CD4-positive, alpha-beta T cell (primary cell): ENCODE measurements at regions not wholly inside any gene's neighbourhood (a gene's known extent, or its start where the extent isn't known, plus 50 kb on each side); places are given as distances from the start of the nearest gene placed in this dataset.

Experiments used
- ATAC-seq: fragments of 200-7000 bp; cut with Tn5 transposase; one replicate; pipeline ENCODE4 v1.10.0; 2022; ENCODE audit warnings: mild to moderate bottlenecking; ENCODE audit not compliant: poor library complexity
- CTCF ChIA-PET: fragments of 350-600 bp; sonication (Branson Sonifier 250); formaldehyde crosslinking; loops from one replicate; lab custom pipeline; 2021; ENCODE audit warnings: antibody characterized with exemption, inconsistent platforms; lab: Charles Lee
- POLR2A ChIA-PET: fragments of 350-600 bp; sonication (Branson Sonifier 250); formaldehyde crosslinking; loops from one replicate; lab custom pipeline; 2021; ENCODE audit warnings: antibody characterized with exemption, inconsistent platforms; lab: Charles Lee
- DNase-seq, 14 experiments: peaks; one replicate each; pipeline ENCODE4 v3.0.0-alpha.2; 2013 to 2020; ENCODE audit warnings: mixed read lengths in 2 of 14
- H3K27ac ChIP-seq, 2 donors: one replicate each; pipeline versions ENCODE4 v1.5.1 to v1.7.0; 2013; ENCODE audit warnings: low read length in 2 of 2, low read depth in 1 of 2, mild to moderate bottlenecking in 1 of 2
- H3K27me3 ChIP-seq, 2 experiments: 1 replicate in 1 of 2; 2 replicates in 1 of 2; pipeline versions ENCODE4 v1.6.1 to v1.7.0; 2013; ENCODE audit warnings: low read length in 2 of 2, control low read depth in 1 of 2, mild to moderate bottlenecking in 1 of 2, moderate library complexity in 1 of 2; ENCODE audit not compliant: insufficient read depth in 2 of 2, control insufficient read depth in 1 of 2
- H3K36me3 ChIP-seq: one replicate; pipeline ENCODE4 v1.6.1; 2013; ENCODE audit warnings: low read length, control low read depth; ENCODE audit not compliant: insufficient read depth
- H3K4me1 ChIP-seq: one replicate; pipeline ENCODE4 v1.6.1; 2013; ENCODE audit warnings: low read length, control low read depth; ENCODE audit not compliant: insufficient read depth
- H3K4me3 ChIP-seq: one replicate; pipeline ENCODE4 v1.5.1; 2013; ENCODE audit warnings: mild to moderate bottlenecking, low read length, moderate library complexity
- H3K9me3 ChIP-seq, 2 experiments: 1 replicate in 1 of 2; 2 replicates in 1 of 2; pipeline versions ENCODE4 v1.6.1 to v1.7.0; 2013; ENCODE audit warnings: low read length in 2 of 2, mild to moderate bottlenecking in 2 of 2, control low read depth in 1 of 2, moderate library complexity in 1 of 2; ENCODE audit not compliant: control insufficient read depth in 1 of 2, insufficient read depth in 1 of 2
- H3K27ac Mint-ChIP-seq: one replicate; pipeline ENCODE4 v1.8.0; 2020; ENCODE audit warnings: mixed read lengths
- H3K27me3 Mint-ChIP-seq: one replicate; pipeline ENCODE4 v1.8.0; 2021; ENCODE audit warnings: mixed read lengths
- H3K36me3 Mint-ChIP-seq: one replicate; pipeline ENCODE4 v1.8.0; 2021; ENCODE audit warnings: low read depth, mixed read lengths
- H3K4me1 Mint-ChIP-seq: one replicate; pipeline ENCODE4 v1.8.0; 2021; ENCODE audit warnings: low read depth, mixed read lengths
- H3K4me3 Mint-ChIP-seq: one replicate; pipeline ENCODE4 v1.8.0; 2020; ENCODE audit warnings: mild to moderate bottlenecking, mixed read lengths
- H3K9me3 Mint-ChIP-seq: one replicate; pipeline ENCODE4 v1.8.0; 2020; ENCODE audit warnings: mixed read lengths
- CTCF ChIP-seq: fragments of 200-600 bp; IDR thresholded peaks from one replicate; pipeline ENCODE4 v1.8.0; 2022; ENCODE audit warnings: antibody characterized with exemption, mild to moderate bottlenecking
- intact Hi-C, 2 experiments: fragments of 100-400 bp; cut with DNase I in 1 of 2; cut with micrococcal nuclease in 1 of 2; formaldehyde crosslinking; loops; one replicate each; pipeline versions ENCODE4 v1.15.1 to v1.9.0; 2023 to 2025; cut with DNase I, micrococcal nuclease

DNA sequence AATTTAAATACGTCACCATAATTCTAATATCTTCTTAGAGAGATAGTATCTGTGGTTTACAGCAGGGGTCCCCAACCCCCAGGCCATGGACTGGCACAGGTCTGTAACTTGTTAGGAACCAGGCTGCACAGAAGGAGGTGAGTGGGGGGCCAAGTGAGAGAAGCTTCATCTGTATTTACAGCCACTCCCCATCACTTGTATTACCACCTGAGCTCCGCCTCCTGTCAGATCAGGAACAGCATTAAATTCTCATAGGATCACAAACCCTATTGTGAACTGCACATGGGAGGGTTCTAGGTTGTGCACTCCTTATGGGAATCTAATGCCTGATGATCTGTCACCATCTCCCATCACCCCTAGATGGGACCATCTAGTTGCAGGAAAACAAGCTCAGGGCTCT, 282.6 kb downstream of the ICOS start:
- no peaks in the 10 kb centered on the region for H3K4me1 ChIP-seq
- ATAC-seq (no peak), DNase-seq (no peak)
- Mint-ChIP-seq H3K4me1 (no peaks in the 10 kb centered on the region), H3K4me3 (no peak overlapping the region), H3K36me3 (no peaks in the 10 kb centered on the region), H3K27ac (no peak overlapping the region), H3K27me3 (peaks cover 24% of the 10 kb centered on the region), H3K9me3 (peaks cover 12% of the 10 kb centered on the region)
- no peak overlapping the region for H3K4me3 ChIP-seq
- CTCF ChIA-PET: no interaction called here
- H3K9me3 ChIP-seq: peaks cover 0 to 2% of the 10 kb centered on the region in 2 experiments
- H3K27ac ChIP-seq: no peak overlapping the region
- POLR2A ChIA-PET: no interaction called here
- peaks cover 0 to 3% of the 10 kb centered on the region in 2 experiments for H3K27me3 ChIP-seq
- H3K36me3 ChIP-seq: no peaks in the 10 kb centered on the region
- intact Hi-C loops: no loop called here
- TF ChIP-seq CTCF: no peak

GRCh38 chr2:204220896-204221295, 284.3 kb downstream of the ICOS start:
- CTCF ChIA-PET: no interaction called here
- POLR2A ChIA-PET: no interaction called here
- DNase-seq: no peak
- no peak overlapping the region for H3K4me3 Mint-ChIP-seq
- H3K36me3 Mint-ChIP-seq: no peaks in the 10 kb centered on the region
- peaks cover 11% of the 10 kb centered on the region for H3K27me3 Mint-ChIP-seq
- Histone ChIP-seq H3K27ac (no peak overlapping the region), H3K9me3 (no peaks in the 10 kb centered on the region), H3K4me3 (no peak overlapping the region), H3K36me3 (no peaks in the 10 kb centered on the region), H3K27me3 (peaks cover 0 to 3% of the 10 kb centered on the region in 2 experiments), H3K4me1 (no peaks in the 10 kb centered on the region)
- H3K4me1 Mint-ChIP-seq: no peaks in the 10 kb centered on the region
- H3K27ac Mint-ChIP-seq: no peak overlapping the region
- ATAC-seq: no peak
- peaks cover 4% of the 10 kb centered on the region for H3K9me3 Mint-ChIP-seq
- intact Hi-C loops: no loop called here
- TF ChIP-seq CTCF: no peak

DNA sequence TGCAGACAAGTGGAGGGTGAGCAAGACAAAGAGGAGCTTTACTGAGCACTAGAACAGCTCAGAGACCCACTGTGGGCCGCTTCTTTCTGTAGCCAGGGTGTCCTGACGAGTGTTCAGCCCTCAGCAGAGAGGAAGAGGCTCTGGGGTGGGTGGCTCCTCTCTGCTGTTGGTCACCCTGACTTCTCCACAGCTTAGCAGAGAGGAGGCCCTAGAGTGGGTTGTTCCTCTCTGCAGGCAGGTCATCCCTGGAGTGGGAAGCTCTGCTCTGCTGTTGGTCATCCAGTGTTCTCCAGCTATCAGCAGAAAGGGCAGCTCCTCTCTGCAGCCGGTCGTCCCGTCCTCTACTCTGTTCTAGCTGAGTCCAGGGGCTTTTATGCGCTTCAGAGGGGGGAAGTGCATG, 286.5 kb downstream of the ICOS start:
- intact Hi-C loops: no loop called here
- H3K27ac Mint-ChIP-seq: no peak overlapping the region
- DNase-seq (no peak), ATAC-seq (no peak)
- no peaks in the 10 kb centered on the region for H3K36me3 ChIP-seq
- H3K4me3 ChIP-seq: no peak overlapping the region
- peaks cover 2% of the 10 kb centered on the region for H3K9me3 Mint-ChIP-seq
- H3K4me1 ChIP-seq: no peaks in the 10 kb centered on the region
- H3K4me3 Mint-ChIP-seq: no peak overlapping the region
- H3K9me3 ChIP-seq: no peaks in the 10 kb centered on the region
- H3K27me3 Mint-ChIP-seq: peaks cover 20% of the 10 kb centered on the region
- H3K27ac ChIP-seq: no peak overlapping the region
- no peaks in the 10 kb centered on the region for H3K4me1 Mint-ChIP-seq
- H3K27me3 ChIP-seq: peaks cover 3 to 4% of the 10 kb centered on the region in 2 experiments
- TF ChIP-seq CTCF: no peak
- POLR2A ChIA-PET: interaction anchor here (0.6 kb wide), 1 partner anchor 893 kb away, joined by 3 read pairs; no protein-coding TSS in a partner anchor
- CTCF ChIA-PET: no interaction called here
- no peaks in the 10 kb centered on the region for H3K36me3 Mint-ChIP-seq
